Non-pigmented ciliary epithelial cell (primary cell): ENCODE measurements at regions not wholly inside any gene's neighbourhood (a gene's known extent, or its start where the extent isn't known, plus 50 kb on each side); places are given as distances from the start of the nearest gene placed in this dataset.
"Not testable (repeated sequence)": the region's sequence is repeated elsewhere in the genome, so short reads cannot be mapped to it uniquely, and the experiment has no call there.

Experiments used
- DNase-seq: peaks from one replicate; pipeline ENCODE4 v3.0.0-alpha.2; 2010; ENCODE audit warnings: low read depth

- DNase-seq = no peak
Observed at GRCh38 chr3:186454881-186455703, 89.1 kb downstream of the CRYGS start.

GRCh38 chr3:186453531-186453930, 90.6 kb downstream of the CRYGS start:
- DNase-seq = no peak

- peak; percentile 63 for DNase-seq
Observed at GRCh38 chr3:186452517-186452916, 90.5 kb upstream of the DGKG start.

DNA sequence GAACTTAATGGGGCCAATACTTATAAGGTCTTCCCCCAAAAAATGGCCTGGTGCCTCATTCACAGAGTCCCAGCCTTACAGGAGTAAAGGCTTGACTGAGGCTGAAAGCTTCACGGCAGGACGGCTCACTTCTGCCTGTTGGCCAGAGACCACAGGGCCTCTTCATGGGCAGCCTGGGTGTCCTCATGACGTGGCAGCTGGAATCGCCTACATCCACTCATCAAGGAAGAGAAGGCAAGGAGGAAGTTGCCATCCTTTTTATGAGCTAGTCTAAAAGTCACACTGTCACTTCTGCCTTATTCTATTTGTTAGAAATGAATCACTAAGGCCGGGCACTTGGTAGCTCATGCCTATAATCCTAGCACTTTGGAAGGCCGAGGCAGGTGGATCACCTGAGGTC, 89.3 kb upstream of the DGKG start:
- DNase-seq = no peak

- DNase-seq = no peak
Observed at GRCh38 chr3:186444974-186445373, 82.9 kb upstream of the DGKG start.

- DNase-seq = no peak
Observed at GRCh38 chr3:186444288-186444687, 82.3 kb upstream of the DGKG start.

GRCh38 chr3:186442979-186443378, 80.9 kb upstream of the DGKG start:
- not testable (repeated sequence) for DNase-seq

DNA sequence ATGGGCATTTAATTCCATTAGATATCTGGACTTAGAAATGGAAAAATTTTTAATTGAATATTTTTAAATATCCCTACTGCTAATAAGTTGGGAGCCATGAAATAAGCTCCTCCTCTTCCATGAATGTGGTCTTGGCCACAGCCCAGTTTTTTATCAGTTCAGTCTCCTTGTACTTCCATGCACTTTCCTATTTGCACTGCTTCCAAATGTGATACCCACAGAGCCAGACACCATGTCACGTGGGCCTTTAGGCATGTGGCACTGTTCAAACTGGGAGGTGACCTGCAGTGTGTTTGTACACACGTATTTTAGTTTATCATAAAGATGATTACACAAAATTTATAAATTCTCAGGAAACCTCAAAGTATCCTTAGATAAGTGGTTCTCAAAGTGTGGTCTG, 80.1 kb upstream of the DGKG start:
- no peak for DNase-seq

DNA sequence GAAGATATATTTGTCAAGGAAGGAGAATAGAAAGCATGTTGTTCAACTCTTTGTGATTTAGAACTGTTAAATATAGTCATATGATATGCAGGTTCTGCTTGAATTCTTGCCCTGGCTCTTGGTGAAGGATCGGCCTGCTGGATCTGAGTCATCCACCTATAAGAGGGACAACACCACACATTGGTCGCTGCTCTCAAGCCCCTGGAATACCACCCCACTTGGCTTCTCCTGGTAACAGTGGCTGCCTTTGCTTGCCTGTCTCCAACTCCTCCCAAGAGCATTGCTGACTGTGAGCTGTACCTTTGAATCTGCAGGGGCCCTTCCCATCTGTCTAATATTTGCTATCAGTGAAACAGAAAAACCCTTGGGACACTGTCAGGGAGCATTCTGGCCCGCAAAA, 78.9 kb upstream of the DGKG start:
- DNase-seq = no peak

DNA sequence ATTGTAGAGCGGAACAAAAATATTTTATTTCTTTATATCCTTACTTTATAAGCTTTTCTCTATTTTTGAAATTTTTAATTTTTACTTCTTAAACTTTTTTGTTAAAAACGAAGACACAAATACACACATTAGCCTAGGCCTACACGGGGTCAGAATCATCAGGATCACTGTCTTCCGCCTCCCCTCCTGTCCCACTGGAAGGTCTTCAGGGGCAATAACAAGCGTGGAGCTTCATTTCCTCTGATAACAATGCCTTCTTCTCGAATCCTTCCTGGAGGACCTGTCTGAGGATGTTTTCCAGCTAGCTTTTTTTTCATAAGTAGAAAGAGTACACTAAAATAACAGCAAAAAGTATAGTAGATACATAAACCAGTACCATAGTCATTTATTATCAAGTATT, 77.7 kb upstream of the DGKG start:
- DNase-seq = no peak

DNA sequence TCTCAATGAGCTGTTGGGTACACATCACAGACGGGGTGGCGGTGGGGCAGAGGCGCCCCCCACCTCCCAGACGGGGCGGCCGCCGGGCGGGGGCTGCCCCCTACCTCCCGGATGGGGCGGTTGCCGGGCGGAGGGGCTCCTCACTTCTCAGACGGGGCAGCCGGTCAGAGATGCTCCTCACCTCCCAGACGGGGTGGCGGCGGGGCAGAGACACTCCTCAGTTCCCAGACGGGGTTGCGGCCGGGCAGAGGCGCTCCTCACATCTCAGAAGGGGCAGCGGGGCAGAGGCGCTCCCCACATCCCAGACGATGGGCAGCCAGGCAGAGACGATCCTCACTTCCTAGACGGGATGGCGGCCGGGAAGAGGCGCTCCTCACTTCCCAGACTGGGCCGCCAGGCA, 73.3 kb upstream of the DGKG start:
- DNase-seq = not testable (repeated sequence)

DNA sequence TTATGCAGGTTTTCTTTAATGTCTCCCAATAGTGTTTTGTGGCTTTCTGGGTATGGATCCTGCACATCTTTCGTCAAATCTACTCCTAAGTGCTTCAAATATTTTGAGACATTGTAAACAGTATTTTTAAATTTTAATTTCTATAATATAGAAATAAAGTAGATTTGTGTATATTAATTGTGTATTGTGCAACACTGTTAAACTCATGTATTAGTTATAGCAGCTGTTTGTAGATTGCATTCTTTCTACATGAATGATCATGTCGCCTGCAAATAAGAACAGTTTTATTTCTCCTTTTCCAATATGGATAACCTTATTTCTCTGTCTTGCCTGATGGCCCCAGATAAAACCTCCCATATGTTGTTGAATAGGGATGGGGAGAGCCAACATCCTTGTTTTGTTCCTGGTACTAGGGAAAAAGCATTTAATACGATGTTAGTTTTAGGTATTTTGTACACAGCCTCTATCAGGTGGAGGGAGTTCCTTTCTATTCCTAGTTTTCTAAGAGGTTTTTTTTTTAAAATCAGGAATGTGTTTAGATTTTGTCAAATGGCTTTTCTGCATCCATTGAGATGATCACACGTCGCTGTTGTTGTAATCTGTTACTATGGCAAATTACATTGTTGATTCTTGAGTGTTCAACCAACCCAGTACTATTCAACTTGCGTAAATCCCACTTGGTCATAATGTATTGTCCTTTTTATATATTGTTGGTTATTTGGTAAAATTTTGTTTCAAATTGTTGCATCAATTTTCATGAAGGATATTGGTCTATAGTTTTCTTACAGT, 71.1 kb upstream of the DGKG start:
- DNase-seq = no peak

DNA sequence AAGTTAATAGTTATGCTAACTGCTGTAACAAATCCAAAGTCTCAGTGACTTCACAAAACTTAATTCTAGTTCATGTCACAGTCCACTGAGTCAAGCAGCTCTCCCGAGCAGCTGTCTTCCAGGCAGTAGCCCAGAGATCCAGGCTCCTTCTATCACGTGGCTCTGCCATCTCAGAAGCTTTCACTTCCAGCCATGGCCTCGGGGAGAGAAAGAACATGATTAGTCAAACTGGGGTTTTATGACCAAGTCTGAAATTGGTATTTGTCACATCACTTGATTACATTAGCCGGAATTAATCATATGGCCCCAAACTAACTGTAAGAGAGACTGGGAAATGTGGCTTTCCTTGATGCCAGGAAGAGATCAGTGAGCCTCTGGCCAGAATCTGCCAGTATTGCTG, 70.2 kb upstream of the DGKG start:
- no peak for DNase-seq

GRCh38 chr3:186427627-186428281, 65.7 kb upstream of the DGKG start:
- DNase-seq = no peak

GRCh38 chr3:186425788-186426730, 64.0 kb upstream of the DGKG start:
- no peak for DNase-seq

- no peak for DNase-seq
Observed at GRCh38 chr3:186421946-186422345, 59.9 kb upstream of the DGKG start.

DNA sequence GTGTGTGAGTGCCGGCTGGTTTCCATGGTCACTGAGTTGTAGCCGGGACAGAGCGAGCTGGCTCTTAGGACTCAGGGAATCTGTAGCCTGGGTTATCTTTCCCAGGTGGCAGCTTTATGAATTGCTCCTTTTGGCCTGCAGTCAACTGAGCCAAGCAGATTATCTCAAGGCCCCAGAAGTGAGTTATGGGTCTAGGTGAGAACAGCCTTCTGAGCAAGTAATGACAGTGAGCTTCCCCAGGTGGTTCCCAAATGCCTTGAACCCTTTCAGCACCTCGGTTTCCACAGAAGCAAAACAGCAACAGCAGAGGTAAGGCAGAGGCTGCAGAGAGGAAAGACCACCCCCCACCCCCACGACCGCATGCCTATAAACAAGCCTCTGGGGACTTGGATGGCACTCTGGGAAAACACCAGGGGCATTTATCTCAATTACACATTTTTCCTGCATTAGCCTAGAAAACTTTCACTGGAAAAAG, 56.7 kb upstream of the DGKG start:
- DNase-seq = no peak

DNA sequence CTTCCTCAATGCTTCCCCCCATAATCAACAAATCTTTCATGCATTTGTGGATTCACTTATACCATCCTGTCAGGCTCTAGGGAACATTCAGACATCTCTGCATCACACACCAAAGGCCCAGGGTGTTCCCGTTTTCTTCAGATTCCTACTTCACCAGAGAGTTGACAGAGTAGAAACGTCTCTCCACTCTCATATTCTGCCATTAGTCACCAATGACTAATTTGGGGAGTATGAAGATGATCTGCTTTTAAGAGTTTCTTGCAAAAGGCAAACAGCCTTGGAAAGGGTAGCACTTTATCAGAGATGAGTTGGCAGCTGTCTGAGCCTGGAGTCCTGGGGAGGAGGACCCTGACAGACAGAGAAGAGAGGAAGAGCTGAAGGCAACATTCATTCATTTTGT, 55.8 kb upstream of the DGKG start:
- peak; percentile 67 for DNase-seq

DNA sequence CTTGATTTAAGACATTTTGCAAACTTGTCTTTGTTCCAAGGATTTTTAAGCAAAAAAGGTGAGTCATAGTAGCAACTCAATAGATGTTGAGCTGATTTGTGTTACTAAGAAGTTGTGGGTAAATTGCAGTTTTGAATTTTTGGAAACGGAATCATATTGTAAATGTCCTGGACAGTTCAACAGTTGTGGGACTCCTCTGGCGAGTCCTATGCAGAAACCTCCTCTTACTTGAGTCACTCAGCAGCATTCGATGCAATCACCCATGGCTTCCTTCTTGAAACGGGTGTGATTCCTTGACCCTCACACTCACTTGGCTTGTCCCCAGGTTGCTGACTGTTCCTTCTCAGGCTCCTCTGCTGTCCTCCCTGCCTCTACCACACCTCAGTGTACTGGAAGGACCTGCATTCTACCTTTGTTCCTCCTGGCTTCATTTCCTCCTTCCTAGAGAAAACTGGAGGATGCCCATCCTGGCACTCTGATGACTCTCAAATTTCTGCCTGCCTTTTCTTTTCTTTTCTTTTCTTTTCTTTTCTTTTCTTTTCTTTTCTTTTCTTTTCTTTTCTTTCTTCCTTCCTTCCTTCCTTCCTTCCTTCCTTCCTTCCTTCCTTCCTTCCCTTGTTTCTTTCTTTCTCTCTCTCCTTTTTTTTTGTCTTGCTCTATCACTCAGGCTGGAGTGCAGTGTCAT, 52.8 kb upstream of the DGKG start:
- DNase-seq = no peak

DNA sequence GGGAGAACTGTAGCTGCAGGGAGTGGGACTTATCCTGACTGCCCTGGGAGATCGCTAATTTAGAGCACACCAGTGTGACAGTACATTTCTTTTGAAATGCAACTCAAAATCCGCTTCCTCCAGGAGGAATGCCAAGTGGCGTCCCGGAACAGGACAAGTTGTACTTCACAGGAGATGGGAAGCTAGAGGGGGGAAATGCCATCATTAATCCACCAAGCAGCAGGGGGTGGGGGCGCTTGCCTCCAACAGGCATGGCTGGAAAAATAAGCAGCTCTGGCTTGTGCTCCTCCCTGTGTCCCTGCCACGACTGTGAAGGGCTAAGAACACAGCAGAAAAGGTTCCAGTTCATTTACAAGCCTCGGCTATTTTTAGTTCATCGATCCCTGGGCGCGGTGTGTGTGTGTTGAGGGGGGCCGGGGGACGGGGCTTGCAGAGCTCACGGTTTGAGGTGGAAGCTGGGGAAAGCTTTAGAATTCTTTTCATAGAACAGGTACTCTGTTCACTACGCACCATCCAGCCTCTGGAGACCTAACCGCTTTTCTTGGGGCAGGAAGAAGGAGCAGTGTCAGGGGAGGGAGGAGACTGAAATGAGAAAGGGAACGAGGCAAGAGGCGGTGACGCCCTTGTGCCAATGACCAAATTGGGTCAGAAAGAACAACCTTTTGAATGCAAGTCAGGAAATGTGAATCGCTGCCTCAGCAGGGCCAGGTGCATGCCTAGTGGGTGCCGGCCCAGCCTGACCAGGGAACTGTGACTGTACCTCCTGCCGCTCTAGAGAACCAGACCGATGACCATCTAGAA, 51.8 kb upstream of the DGKG start:
- no peak for DNase-seq
